ENCODE measurements at regions not wholly inside any gene's neighbourhood (a gene's known extent, or its start where the extent isn't known, plus 50 kb on each side); places are given as distances from the start of the nearest gene placed in this dataset.

- no peak overlapping the region for H3K4me3 ChIP-seq (replicated peaks in 1 of 2; ENCODE audit: low read depth in 1 of 2, low read length in 2 of 2)
- H4K20me1 ChIP-seq (ENCODE audit: insufficient read depth): no peaks in the 10 kb centered on the region
- TF ChIP-seq EZH2phosphoT487 (IDR thresholded peaks at IDR 0.05; ENCODE audit: borderline replicate concordance) (no peak), EGR1 (IDR thresholded peaks at IDR 0.05; ENCODE audit: low read depth) (no peak), SP1 (IDR thresholded peaks at IDR 0.05; ENCODE audit: low read depth) (no peak), EZH2 (IDR thresholded peaks at IDR 0.05) (no peak), ZFX (IDR thresholded peaks at IDR 0.05) (no peak), ELF1 (IDR thresholded peaks at IDR 0.05; ENCODE audit: borderline replicate concordance, low read depth) (no peak), CTCF (IDR thresholded peaks at IDR 0.05 in 2 of 3, conservative IDR thresholded peaks at IDR 0.05 in 1 of 3; ENCODE audit: borderline replicate concordance in 1 of 3, insufficient read depth in 1 of 3, low read depth in 2 of 3, low read length in 2 of 3) (no peak), SIN3A (IDR thresholded peaks at IDR 0.05; ENCODE audit: low read depth) (no peak), REST (IDR thresholded peaks at IDR 0.05; ENCODE audit: low read depth) (no peak)
- ATAC-seq (no peak), DNase-seq (ENCODE audit: low read depth, low spot score) (no peak)
- H3K27ac ChIP-seq (ENCODE audit: low read depth, low read length): no peak overlapping the region
- H3K9ac ChIP-seq (ENCODE audit: low read length): no peak overlapping the region
- POLR2A ChIA-PET: no interaction called here
- no peaks in the 10 kb centered on the region for H3K4me1 ChIP-seq (ENCODE audit: control insufficient read depth in 1 of 2, insufficient read depth in 2 of 2, low read length in 2 of 2)
- BruUV-seq (replicated peaks): no TSS peak
- H3K27me3 ChIP-seq (ENCODE audit: insufficient read depth, low read length): peaks cover 30% of the 10 kb centered on the region; the same call in 1 of the 2 replicates
- H2AFZ ChIP-seq (ENCODE audit: low read depth, low read length, poor library complexity, severe bottlenecking): no peak overlapping the region
- H3K36me3 ChIP-seq (ENCODE audit: control insufficient read depth in 1 of 2, insufficient read depth in 2 of 2, low read length in 2 of 2): no peaks in the 10 kb centered on the region
- RAD21 ChIA-PET (ENCODE audit: low non-redundant PET in 1 of 2, low total read pairs in 2 of 2, uncharacterized antibody in 2 of 2, unreplicated experiment in 2 of 2): no interaction called here
- H3K9me3 ChIP-seq (ENCODE audit: control insufficient read depth in 1 of 2, insufficient read depth in 1 of 2, low read depth in 1 of 2, low read length in 2 of 2): no peaks in the 10 kb centered on the region
- intact Hi-C loops (cut with micrococcal nuclease): no loop called here
- H3K79me2 ChIP-seq (ENCODE audit: insufficient read depth, low read length): no peaks in the 10 kb centered on the region
- CTCF ChIA-PET: no interaction called here
- H3K4me2 ChIP-seq (ENCODE audit: low read length): no peak overlapping the region
- no peaks in the 10 kb centered on the region for H3K9me2 ChIP-seq (ENCODE audit: insufficient read depth)
Measured at GRCh38 chr15:98383571-98383970, 264.8 kb upstream of the IGF1R start.
